Osteoblast (primary cell): ENCODE measurements at regions not wholly inside any gene's neighbourhood (a gene's known extent, or its start where the extent isn't known, plus 50 kb on each side); places are given as distances from the start of the nearest gene placed in this dataset.

Source experiments
- DNase-seq: peaks from one replicate; pipeline ENCODE4 v3.0.0; 2011; ENCODE audit warnings: low spot score, mixed read lengths; ENCODE audit not compliant: insufficient read length; ENCODE audit errors: missing footprints
- H2AFZ ChIP-seq: 2 replicates; pipeline ENCODE4 v1.6.0; 2011; ENCODE audit warnings: mild to moderate bottlenecking, low read length
- H3K27ac ChIP-seq: 2 replicates; pipeline ENCODE4 v1.5.1; 2011; ENCODE audit warnings: mild to moderate bottlenecking, low read depth, low read length, moderate library complexity
- H3K27me3 ChIP-seq: 2 replicates; pipeline ENCODE4 v1.6.0; 2012; ENCODE audit warnings: mild to moderate bottlenecking, control low read depth, inconsistent platforms, low read length, moderate library complexity; ENCODE audit not compliant: insufficient read depth
- H3K36me3 ChIP-seq: 2 replicates; pipeline ENCODE4 v1.5.1; 2011; ENCODE audit warnings: mild to moderate bottlenecking, low read length, control low read depth, moderate library complexity; ENCODE audit not compliant: insufficient read depth
- H3K4me1 ChIP-seq: 2 replicates; pipeline ENCODE4 v1.5.1; 2011; ENCODE audit warnings: mild to moderate bottlenecking, low read length, control low read depth, moderate library complexity; ENCODE audit not compliant: insufficient read depth
- H3K4me2 ChIP-seq: 2 replicates; pipeline ENCODE4 v1.6.0; 2011; ENCODE audit warnings: mild to moderate bottlenecking, low read length; ENCODE audit not compliant: insufficient read depth
- H3K4me3 ChIP-seq: fragments of 200-600 bp; sonication (generic); 3 replicates; pipeline ENCODE4 v1.5.1; 2012; ENCODE audit warnings: mild to moderate bottlenecking, low read length, inconsistent platforms; ENCODE audit not compliant: insufficient read depth
- H3K79me2 ChIP-seq: 2 replicates; pipeline ENCODE4 v1.6.0; 2012; ENCODE audit warnings: mild to moderate bottlenecking, low read length, control low read depth, inconsistent platforms; ENCODE audit not compliant: insufficient read depth
- H3K9me3 ChIP-seq: 2 replicates; pipeline ENCODE4 v1.5.1; 2011; ENCODE audit warnings: low read depth, low read length, control low read depth
- H4K20me1 ChIP-seq: 2 replicates; pipeline ENCODE4 v1.6.0; 2012; ENCODE audit warnings: mild to moderate bottlenecking, low read length, control low read depth; ENCODE audit not compliant: insufficient read depth
- CTCF ChIP-seq: IDR thresholded peaks from 2 replicates; pipeline ENCODE4 v1.5.1; 2011; ENCODE audit warnings: mild to moderate bottlenecking, low read depth, low read length, moderate library complexity; ENCODE audit errors: extremely low read depth

DNA sequence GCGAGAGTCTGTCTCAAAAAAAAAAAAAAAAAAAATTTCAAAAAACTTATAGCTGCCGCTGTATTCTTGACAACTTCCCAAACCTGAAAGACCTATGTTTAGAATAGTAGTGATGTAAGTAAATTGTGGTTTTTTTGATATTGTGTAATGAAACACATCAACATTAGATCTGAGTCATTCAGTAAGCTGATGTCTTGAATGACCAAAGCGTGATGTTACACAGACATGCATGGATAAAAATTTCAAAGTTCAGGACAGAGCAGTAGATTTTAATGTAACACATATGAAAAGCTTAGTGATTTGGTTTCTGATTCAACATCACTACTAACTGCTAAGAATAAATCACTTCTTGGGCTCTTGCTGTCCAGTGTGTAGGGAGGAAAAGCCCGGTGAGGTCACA, 69.3 kb upstream of the MEX3C start:
- Histone ChIP-seq H3K4me2 (no peak overlapping the region), H4K20me1 (no peaks in the 10 kb centered on the region), H3K36me3 (no peaks in the 10 kb centered on the region), H2AFZ (no peak overlapping the region), H3K27me3 (no peaks in the 10 kb centered on the region), H3K4me3 (no peak overlapping the region), H3K79me2 (no peaks in the 10 kb centered on the region), H3K4me1 (no peaks in the 10 kb centered on the region), H3K9me3 (no peaks in the 10 kb centered on the region), H3K27ac (no peak overlapping the region)
- no peak for DNase-seq
- no peak for TF ChIP-seq CTCF

DNA sequence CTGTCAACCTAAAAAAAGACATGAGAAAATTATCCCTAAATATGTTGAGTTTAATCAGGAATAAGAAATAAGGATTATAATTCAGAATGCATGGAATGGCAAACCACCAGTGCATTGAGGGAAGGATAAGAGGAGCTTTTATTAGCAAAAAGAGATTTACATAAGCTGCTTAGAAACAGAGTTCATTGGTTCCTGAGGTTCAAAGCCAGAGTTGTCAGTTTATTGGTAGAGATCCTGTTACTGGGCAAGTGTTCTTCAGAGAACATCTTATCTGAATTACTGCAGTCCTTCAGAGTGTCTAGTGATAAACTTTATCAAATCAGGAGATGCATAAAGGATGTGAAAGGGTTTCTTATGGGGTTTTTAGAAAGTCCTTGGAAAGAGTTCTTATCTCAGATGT, 76.0 kb upstream of the MEX3C start:
- H3K27ac ChIP-seq: no peak overlapping the region

GRCh38 chr18:51275712-51276476, 78.4 kb upstream of the MEX3C start:
- Histone ChIP-seq H3K27me3 (no peaks in the 10 kb centered on the region), H2AFZ (no peak overlapping the region), H3K4me2 (no peak overlapping the region), H3K36me3 (no peaks in the 10 kb centered on the region), H3K79me2 (no peaks in the 10 kb centered on the region), H3K27ac (no peak overlapping the region), H4K20me1 (no peaks in the 10 kb centered on the region), H3K4me1 (no peaks in the 10 kb centered on the region), H3K4me3 (no peak overlapping the region), H3K9me3 (no peaks in the 10 kb centered on the region)
- no peak for DNase-seq
- TF ChIP-seq CTCF: no peak

More for the DNA sequence above, 76.0 kb upstream of the MEX3C start:
- Histone ChIP-seq H3K4me2 (no peak overlapping the region), H3K4me3 (no peak overlapping the region), H4K20me1 (no peaks in the 10 kb centered on the region), H3K27me3 (no peaks in the 10 kb centered on the region), H2AFZ (no peak overlapping the region), H3K9me3 (no peaks in the 10 kb centered on the region), H3K4me1 (no peaks in the 10 kb centered on the region), H3K36me3 (no peaks in the 10 kb centered on the region), H3K79me2 (no peaks in the 10 kb centered on the region)
- no peak for DNase-seq
- TF ChIP-seq CTCF: no peak

GRCh38 chr18:51278045-51278649, 80.7 kb upstream of the MEX3C start:
- Histone ChIP-seq H3K9me3 (no peaks in the 10 kb centered on the region), H3K27ac (no peak overlapping the region), H3K36me3 (no peaks in the 10 kb centered on the region), H3K4me3 (no peak overlapping the region), H3K4me2 (no peak overlapping the region), H3K79me2 (no peaks in the 10 kb centered on the region), H2AFZ (no peak overlapping the region), H3K27me3 (no peaks in the 10 kb centered on the region), H4K20me1 (no peaks in the 10 kb centered on the region), H3K4me1 (no peaks in the 10 kb centered on the region)
- DNase-seq: no peak
- peak; percentile 36 for TF ChIP-seq CTCF
